Ovary (tissue), 3 donors: ENCODE measurements at regions not wholly inside any gene's neighbourhood (a gene's known extent, or its start where the extent isn't known, plus 50 kb on each side); places are given as distances from the start of the nearest gene placed in this dataset.

Experiments
- CTCF ChIP-seq, 3 donors: fragments of 450-650 bp in 2 of 3; fragments of 200-600 bp in 1 of 3; IDR thresholded peaks; one replicate each; pipeline versions ENCODE4 v1.5.1 to v1.8.0; 2016 to 2022; ENCODE audit warnings: antibody characterized with exemption in 3 of 3, mild to moderate bottlenecking in 1 of 3
- EP300 ChIP-seq: sonication (generic); formaldehyde crosslinking; IDR thresholded peaks from one replicate; pipeline ENCODE4 v1.6.1; 2017; ENCODE audit warnings: antibody characterized with exemption
- POLR2A ChIP-seq: fragments of 450-650 bp; IDR thresholded peaks from one replicate; pipeline ENCODE4 v1.6.1; 2017; ENCODE audit warnings: antibody characterized with exemption, mild to moderate bottlenecking, moderate library complexity
- donor health status: DM: no; HTN: no; CAD: no.

GRCh38 chr12:90193500-90193899, 484.9 kb upstream of the ATP2B1 start:
- TF ChIP-seq POLR2A (no peak), CTCF (IDR thresholded peaks at IDR 0.05) (no peak), EP300 (no peak)
